ENCODE measurements at regions not wholly inside any gene's neighbourhood (a gene's known extent, or its start where the extent isn't known, plus 50 kb on each side); places are given as distances from the start of the nearest gene placed in this dataset.
"Not testable (repeated sequence)": the region's sequence is repeated elsewhere in the genome, so short reads cannot be mapped to it uniquely, and the experiment has no call there.

GRCh38 chr7:118420888-118421287 is 196.4 kb downstream of the ANKRD7 start:
- no peak for DNase-seq

DNA sequence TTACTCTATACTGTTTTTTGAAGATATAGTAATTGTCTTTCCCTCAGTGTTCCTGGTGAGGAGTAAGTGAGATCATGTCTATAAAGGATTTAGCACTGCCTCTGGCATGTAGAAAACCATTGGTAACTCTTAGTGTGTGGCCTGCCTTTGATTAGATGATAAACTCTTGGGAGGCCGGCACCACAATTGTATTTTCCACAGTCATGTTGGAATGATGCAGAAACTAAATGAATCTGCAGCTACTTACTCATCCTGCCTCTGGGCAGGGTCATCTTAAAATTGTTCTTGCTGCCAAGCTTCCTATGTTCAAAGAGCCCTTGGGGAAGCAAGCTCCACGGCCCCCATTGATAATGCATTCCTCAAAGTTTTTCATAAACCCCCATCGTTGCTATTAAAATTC is 204.6 kb downstream of the ANKRD7 start:
- DNase-seq: no peak

GRCh38 chr7:118436663-118437062 is 212.2 kb downstream of the ANKRD7 start:
- DNase-seq: no peak

DNA sequence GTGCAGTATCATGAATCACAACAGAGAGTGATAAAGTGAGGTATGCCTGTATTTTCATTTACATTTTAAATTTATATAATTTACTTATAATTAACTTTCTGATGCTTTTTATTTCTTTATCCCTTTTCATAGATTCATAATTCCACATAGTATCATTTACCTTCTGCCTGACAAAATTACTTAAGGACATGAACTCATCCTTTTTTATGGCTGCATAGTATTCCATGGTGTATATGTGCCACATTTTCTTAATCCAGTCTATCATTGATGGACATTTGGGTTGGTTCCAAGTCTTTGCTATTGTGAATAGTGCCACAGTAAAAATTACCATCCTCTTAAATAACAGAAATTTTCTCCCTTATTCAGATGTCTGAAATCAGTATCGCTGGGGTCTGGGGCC is 224.5 kb downstream of the ANKRD7 start:
- DNase-seq: not testable (repeated sequence)

DNA sequence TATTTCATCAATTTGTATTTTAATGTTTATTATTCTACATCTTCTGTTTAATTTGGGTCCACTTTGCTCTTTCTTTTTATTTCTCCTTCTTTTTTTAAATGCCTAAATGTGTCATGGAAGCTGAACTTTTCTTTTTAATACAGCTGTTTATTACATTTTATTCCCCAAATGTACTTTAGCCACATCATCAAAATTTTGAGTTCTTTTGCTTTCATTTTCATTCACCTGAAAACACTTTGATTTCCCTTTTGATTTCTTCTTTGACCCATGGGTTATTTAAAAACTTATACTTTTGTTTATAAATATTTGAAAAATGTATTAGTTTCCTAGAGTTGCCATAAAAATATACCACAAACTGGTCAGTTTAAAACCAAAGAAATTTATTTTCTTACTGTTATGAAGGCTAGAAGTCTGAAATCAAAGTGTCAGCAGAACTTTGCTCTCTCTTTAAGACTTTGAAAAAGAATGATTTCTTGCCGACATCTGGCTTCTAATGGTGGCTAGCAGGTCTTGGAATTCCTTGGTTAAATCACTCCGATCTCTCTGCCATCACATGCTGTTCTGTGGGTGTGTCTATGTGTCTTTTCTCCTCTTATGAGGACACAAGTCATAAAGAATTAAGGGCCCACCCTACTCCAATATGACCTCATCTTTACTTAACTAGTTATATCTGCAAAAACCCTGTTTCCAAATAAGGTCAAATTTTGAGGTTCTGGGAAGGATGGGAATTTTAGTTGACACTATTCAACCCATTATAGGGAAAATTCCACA is 225.5 kb downstream of the ANKRD7 start:
- DNase-seq: no peak

DNA sequence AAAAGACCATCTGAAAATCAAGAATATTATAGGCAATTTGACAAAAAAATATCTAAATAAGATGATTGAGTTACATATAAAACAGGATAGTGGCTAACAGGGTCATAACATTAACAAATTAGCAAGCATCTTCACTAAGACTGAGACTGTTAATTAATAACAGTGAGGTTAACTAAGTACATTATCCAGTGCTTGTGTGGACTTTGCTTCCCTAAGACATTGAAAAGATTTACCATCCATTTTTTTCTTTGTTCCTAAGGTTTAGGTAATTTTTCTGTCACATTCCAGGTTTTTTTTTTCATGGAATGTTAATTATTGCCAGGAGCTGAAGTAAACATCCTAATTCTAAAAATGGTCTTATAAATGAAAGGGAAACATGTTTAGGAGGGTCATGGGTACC is 227.6 kb downstream of the ANKRD7 start:
- no peak for DNase-seq

DNA sequence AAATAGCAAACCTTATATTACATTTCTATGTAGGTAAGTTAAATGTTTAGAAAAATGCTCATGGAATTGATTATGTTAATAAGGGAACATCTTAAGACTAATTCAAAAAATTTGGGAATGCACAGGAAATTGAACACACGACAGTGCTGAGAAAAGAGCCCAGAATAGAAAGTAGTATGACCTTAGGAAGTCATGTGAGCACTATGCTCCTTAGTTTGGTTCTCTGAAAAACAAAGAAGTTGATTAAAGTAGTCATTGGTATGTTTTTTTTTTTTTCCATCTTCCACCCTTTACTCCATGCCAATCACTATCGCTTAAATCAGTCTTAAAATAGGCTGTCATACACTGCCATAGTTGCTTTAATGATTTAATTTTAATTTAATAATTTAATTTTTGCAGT is 242.9 kb downstream of the ANKRD7 start:
- no peak for DNase-seq

- no peak for DNase-seq
These were observed 248.1 kb downstream of the ANKRD7 start for GRCh38 chr7:118472581-118472980.

DNA sequence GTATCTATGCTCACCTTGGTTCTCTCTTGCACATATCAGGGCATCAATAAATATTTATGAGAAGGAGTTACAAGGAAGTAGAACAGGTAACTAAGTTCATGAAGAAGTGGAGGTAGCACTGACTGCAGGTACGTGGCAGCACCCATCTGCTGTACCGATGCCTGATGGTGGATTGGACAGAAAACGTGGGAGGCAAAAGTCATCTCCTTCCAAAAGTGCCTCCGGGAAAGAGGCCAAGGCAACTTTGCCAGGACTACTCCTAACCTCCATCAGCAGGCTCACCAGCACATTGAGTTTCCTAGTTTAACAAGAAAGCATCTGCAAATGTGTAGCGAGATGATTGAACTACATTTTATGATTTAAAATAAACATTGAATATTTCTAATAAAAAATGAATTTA is 248.8 kb downstream of the ANKRD7 start:
- DNase-seq: no peak

GRCh38 chr7:118476036-118476435 is 251.5 kb downstream of the ANKRD7 start:
- no peak for DNase-seq

DNA sequence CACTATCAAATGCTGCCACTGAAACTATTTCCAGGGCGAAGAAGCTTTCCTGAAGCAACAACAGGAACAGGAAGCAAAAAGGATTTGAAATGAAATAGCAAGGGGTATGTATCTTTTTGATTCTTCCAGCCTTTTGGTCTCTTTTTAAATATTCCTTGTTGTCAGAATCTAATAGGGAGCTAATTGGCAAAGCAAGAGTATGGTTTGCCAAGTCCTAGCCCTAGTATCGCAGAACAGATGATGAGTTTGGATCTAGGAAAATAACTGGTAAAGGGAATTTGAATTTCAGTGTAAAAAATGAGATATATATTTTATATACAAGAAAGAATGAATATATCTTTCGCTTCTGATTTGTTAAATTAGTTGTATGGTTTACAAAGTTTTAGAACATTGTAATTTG is 252.5 kb downstream of the ANKRD7 start:
- DNase-seq: no peak

DNA sequence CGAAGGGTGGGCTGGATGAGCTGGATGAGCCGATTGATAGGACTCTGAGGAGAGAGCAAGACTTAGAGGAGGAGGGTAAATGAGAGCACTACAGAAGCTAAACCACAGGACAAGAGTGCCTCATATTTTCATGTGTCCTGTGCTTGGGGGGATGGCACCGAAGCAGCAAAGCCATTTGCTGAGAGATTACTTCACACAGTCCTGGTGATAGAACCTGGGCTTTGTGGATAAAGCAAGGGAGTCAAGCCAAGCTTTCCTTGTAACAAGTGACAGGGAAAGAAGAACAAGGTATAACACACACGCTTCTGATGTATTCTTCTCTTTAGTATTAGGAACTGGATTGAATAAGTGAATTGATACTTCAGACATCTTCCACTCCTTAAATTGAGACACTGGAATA is 253.7 kb downstream of the ANKRD7 start:
- no peak for DNase-seq

DNA sequence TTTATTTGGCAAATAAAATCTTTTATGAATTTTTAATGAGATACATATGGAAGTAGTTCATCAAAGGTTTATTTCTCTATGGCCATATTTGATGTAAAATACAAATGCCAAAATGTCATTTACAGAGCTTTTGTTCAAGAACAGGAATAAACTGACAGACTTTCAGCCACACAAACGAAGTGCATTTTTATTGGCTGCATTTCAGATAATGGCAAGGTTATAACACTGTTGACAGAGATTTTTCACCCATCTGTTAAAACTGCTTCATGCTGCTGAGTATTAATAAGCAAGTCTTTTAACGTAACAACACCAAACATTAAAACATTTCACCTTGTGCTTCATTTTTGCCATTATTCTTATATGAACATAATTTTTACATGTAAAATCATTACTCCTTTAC is 254.4 kb downstream of the ANKRD7 start:
- peak; percentile 82 for DNase-seq

DNA sequence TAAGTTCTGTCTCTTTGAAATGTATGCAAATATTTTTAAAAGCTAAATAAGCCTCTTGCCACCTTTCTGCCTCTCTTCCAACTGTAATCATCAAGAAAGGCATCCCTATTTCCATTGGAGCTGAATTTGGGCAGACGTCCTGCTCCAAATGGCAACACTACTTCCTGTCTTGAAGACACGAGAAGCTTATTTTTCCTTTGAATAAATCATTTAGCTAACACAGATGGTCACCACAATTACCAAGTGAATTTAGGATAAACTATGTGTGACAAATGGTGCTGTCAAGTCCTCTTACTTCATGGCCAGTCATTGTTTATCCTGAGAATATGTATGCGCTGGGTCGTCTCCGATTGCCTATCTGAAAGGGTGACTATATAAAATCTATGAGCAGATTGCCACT is 268.0 kb downstream of the ANKRD7 start:
- DNase-seq: no peak

DNA sequence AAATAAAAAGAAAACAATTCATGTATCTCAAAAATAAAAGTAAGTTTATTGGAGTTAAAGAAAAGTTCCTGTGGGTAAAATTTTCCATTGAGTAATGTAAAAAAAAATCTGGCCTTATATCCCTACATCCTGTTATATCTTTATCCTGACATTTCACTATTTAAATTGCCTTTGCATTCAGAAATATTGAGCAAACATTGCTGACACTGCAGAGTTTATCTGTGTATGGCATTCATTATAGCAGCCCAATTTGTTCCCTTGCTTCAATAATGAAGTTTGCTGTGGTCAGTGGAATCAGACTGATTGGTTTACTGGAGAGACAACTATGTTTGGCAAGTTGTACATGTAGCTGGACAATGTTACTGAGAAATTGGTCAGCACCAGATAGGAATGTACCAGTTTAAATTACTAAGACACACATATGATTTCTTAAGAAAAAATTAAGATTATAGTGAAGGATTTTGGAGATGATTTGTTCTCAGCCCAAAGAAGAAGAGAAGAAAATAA is 271.7 kb downstream of the ANKRD7 start:
- no peak for DNase-seq

DNA sequence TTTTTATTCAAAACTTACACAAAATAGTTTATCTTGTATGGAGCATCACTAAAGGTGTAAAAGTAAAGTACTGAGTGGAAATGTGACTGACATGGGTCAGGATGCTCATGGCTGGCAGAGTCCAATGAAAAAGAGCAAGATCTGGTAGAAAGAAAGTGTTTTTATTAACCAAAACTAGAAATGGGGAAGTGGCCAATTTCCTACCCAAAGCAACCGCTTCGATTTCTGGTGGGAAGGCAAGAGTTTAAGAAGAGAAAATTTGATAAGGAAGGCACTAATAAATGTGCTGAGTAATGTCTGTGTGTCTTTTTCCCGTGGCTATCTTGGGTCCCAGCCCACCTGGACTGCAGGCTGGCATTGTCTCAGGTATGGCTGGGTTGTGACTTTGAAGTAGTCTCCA is 277.7 kb downstream of the ANKRD7 start:
- DNase-seq: no peak

GRCh38 chr7:118511146-118511545 is 286.6 kb downstream of the ANKRD7 start:
- DNase-seq: no peak

DNA sequence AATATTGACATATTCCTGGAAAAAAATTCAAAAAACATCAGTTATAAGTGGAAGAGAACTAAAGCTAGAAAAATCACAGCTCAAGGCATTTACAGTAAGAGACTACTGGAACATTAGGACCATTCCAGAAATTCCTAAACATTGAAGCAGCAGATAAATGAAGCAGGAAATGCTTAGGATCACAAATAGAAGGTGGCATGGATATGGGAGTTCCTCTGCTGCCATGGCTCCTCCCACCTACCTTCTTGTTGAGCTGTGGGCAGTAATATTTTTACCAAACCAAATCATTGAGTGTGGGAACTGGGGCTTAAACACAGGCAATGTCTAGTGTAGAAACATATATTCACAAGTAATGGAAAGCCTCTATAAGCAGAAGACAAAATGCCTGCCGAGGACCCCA is 292.8 kb downstream of the ANKRD7 start:
- DNase-seq: no peak

DNA sequence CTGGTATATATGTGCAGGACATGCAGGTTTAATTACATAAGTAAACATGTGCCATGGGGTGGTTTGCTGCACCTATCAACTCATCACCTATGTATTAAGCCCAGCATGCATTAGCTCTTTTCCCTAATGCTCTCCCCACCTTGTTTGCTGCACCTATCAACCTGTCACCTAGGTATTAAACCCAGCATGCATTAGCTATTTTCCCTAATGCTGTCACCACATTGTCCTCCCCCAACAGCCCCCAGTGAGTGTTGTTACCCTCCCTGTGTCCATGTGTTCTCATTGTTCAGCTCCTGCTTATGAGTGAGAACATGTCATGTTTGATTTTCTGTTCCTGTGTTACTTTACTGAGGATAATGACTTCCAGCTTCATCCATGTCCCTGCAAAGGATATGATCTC is 300.5 kb downstream of the ANKRD7 start:
- DNase-seq: no peak

DNA sequence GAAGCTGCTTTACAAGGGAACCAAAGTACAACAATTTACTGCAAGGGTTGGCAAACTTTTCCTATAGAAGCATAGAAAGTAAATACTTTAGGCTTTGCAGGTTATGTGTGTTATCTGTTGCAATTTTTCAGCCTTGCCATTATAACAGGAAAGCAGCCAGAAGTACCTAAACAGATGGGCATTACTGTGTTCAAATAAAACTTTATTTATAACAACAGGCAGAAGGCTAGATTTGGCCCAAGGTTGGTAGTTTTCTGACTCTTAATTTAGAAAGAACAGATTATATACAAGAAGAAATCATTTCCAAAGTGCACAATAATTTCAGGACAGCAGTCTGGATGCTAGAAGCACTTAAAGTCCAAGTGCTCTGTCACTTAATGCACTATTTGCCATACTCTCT is 307.1 kb downstream of the ANKRD7 start:
- no peak for DNase-seq

GRCh38 chr7:118559207-118559606 is 334.7 kb downstream of the ANKRD7 start:
- no peak for DNase-seq

DNA sequence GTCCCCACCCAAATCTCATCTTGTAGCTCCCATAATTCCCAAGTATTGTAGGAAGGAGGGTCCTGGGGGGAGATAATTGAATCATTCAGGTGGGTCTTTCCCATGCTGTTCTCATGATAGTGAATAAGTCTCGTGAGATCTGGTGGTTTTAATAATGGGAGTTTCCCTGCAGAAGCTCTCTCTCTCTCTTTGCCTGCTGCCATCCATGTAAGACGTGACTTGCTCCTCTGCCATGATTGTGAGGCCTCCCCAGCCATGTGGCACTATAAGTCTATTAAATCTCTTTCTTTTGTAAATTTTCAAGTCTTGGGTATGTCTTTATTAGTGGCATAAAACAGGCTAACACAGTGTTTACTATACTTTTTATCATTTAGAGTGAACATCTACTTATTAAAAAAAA is 338.8 kb downstream of the ANKRD7 start:
- no peak for DNase-seq

- DNase-seq: no peak
These were observed 348.1 kb downstream of the ANKRD7 start for GRCh38 chr7:118572604-118573003.

DNA sequence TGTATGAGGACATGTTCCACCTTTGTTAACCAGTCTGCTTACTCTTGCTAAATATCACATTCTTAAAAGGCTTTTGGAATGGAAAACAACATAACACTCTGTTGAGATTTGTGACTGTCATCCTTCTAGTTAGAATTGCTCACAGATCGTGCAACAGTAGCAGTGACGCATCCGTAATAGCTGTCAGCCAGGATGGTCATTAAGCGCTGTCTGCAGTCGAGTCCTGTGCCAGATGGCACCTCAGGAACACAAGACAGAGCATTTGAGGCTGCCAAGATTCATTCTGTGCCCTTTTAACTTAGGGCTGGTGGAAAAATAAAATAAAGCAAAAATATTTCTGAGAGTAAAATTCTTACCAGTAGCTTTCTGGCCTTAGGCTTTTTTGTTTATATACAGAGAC is 348.6 kb downstream of the ANKRD7 start:
- peak; percentile 96 for DNase-seq

DNA sequence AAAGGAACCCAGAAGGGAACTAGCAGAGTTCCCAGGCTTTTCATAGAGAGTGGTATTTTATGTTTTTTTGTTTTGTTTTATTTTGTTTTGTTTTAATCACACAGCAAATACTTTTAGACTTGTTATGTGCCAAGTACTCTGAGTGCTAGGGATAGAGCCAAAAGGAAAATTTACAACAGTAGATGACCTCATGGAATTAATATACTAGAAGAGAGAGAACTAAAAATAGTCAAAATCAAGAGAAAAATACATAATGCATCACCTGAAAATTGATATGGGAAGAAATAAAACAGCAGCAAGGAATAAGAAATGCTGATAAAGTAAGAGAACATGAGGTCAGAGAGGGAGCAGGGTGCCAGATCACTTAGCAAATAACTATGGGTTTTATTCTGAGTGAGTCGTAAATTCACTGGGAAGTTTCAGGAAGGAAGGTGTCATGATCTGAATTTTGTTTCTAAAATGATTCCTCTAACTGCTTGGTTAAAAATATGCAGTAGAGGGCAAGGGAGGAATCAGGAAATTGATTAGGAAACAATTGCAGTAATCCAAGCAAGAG is 351.0 kb downstream of the ANKRD7 start:
- no peak for DNase-seq
